ENCODE measurements at regions not wholly inside any gene's neighbourhood (a gene's known extent, or its start where the extent isn't known, plus 50 kb on each side); places are given as distances from the start of the nearest gene placed in this dataset.

DNA sequence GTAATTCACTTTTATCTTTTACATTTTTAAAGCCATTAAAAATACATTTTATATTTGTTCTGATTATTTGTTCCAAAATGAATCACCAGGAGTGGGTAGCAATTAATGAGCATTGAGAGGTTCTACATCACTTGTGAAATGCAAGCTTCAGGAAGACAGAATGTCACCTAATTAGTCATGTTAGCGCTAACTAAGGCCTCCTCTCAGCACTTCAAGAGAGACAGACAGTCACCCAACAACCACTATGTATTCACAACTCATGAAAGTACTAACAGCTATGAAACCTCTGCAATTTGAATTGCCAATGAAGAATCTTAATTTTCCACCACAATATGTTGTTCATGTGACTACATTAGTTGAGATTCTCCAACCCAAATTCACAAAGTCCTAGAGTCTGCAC, 611.0 kb downstream of the KCNJ3 start:
- DNase-seq (ENCODE audit: low read depth, low spot score), result no peak

DNA sequence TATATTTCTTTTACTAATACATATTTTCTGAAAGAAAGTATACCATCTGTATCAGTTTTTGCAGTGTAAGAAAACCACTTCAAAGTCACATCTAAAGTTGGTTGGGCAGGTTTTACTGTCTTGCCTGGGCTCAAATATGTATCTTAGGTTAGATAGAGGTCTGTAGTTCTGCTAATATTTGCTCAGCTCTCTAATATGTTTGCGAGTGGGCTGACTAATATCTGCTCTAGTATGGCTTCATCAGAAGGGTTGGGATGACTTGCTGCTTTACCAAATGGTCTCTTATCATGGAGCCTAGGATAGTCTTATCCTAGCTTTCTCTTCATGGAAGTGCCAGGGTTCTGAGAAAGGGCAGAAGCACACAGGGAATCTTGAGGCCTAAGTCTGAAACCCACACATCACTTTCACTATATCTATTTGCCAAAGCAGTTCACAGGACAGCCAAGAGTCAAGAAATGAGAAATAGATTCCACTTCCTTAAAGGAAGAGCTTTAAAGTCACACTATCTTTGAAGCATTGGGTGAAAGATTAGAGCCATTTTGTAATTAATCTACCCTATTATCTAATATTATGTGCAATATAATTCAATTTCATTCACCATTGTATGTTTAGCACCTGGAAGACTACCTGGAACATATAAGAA, 610.0 kb downstream of the KCNJ3 start:
- no peak for DNase-seq (ENCODE audit: low read depth, low spot score)

DNA sequence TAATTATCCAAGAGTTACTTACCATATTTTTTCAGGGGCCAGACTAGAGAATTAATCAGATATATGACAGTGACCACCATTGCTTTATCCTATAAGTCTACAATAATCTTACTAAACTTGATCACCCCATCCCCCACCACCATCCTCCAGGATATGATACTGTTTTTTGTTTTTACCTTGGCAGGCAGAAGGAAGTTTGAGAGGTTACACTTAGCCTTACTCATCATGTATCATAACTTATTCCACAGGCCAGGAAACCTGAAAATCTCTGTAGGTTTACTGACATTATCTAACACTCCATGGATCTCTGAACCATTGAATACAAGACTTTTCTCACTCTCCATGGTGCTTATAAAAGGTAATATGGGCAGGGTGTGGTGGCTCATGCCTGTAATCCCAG, 602.7 kb downstream of the KCNJ3 start:
- DNase-seq (ENCODE audit: low read depth, low spot score), result no peak

DNA sequence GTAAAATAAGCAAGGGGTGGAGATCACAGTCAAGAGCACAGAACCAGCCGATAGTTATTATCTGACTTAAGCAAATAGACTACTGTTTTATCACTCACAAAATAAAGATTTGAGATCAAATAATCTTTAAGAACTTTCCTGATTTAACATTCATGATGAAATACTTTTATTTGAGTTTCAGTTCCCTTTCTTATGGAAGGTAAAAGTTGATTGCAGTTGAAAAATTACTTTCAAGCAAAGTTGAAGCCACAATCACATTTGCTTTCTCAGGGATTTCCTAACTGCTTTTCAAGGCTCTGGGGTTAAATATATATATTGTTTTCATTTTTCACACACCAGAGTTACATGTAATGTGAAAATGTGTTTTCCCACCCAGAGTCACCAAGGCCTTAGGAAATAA, 599.5 kb downstream of the KCNJ3 start:
- DNase-seq (ENCODE audit: low read depth, low spot score), result no peak

DNA sequence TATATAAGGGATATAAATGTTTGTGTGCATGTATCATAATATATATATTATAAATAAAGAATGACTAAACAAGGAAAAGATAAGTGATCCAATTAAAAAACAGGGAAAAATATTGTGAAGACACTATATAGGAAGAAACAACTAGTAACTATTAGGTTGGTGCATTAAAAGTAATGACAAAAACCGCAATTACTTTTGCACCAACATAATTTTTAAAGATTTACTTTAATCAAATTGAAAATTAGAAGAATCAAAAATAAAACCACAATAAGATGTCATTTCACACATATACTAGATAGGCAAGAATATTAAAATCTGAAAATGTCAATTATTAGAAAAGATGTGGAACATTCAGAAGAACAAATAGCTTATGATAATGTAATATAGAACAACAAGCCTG, 595.9 kb downstream of the KCNJ3 start:
- no peak for DNase-seq (ENCODE audit: low read depth, low spot score)

DNA sequence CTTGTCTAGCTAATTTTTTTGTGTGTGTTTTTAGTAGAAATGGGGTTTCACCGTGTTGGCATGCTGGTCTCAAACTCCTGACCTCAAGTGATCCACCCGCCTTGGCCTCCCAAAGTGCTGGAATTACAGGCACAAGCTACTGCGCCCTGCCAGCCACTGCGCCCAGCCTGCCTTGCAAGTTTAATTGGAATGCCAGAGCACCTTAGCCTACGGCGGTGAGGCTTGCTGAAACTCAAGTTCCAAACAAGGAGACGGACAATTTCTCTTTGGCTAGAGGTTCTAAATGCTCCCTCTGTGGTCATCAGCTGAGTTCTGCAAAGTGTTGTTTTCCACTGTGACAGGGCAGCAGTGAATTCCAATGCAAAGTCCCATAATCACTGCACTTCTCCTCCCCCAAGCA, 583.4 kb downstream of the KCNJ3 start:
- peak; percentile 7 for DNase-seq (ENCODE audit: low read depth, low spot score)

DNA sequence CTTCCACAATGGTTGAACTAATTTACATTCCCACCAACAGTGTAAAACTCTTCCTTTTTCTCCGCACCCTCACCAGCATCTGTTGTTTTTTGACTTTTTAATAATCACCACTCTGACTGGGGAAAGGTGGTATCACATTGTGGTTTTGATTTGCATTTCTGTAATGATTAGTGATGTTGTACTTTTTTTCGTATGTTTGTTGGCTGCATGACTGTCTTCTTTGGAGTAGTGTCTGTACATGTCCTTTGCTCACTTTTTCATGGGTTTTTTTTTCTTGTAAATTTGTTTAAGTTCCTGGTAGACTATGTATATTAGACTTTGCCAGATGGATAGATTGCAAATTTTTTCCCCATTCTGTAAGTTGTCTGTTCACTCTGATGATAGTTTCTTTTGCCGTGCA, 574.8 kb downstream of the KCNJ3 start:
- no peak for DNase-seq (ENCODE audit: low read depth, low spot score)

DNA sequence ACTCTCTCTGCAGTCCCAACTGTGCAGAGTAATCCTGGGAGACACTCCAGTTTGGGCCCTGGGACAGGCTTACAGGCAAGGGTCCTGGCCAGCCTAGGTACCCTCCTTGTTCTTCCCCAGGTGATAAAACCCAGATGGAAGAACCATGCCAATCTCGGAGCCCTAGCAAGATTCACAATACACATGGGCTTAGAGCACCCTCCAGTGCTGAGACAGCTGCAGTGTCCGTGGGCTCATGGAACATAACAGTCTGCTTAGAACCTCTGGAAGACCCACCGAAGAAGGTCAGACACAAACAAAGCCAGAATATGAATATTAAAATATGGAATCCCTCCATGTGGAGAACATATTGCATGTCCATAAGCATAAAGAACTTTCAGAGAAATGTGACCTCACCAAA, 568.1 kb downstream of the KCNJ3 start:
- peak; percentile 22 for DNase-seq (ENCODE audit: low read depth, low spot score)

DNA sequence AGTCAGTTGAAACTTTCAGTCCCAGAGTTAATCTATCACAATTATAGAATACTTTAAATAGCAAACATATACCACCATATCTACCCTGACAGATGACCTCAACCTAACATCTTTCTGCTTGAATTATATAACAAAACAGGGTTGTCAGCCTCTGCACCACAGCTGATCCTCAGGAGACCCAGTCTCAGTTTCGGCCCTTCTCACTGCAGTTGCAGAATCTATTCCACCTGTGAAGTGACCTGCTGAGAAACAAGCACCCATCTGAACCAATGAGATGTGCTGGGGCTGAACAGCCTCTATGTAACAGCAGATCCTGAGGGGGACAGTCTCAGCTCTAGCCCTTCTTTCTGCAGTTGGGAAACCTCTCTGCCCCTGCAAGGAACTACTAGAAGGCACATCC, 567.6 kb downstream of the KCNJ3 start:
- DNase-seq (ENCODE audit: low read depth, low spot score), result no peak

DNA sequence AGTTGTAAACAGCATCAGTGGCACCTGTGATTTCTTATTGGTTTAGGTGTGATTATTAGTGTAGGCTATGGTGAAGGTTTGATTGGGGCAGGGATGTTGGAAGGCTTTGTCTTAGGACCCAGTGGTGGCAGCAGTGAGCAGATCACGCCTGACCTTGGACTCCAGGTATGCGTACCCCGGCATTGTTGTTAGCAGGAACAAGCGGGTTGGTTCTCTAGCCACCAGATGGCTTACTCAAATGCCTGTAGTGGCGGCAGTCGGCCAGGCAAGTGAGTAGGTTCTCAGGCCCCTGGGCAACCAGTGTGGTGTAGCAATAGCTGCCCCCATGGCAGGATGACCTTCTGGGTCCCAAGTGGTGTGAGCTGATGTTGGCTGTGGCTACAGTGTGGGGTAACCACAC, 558.3 kb downstream of the KCNJ3 start:
- DNase-seq (ENCODE audit: low read depth, low spot score), result peak; percentile 45

DNA sequence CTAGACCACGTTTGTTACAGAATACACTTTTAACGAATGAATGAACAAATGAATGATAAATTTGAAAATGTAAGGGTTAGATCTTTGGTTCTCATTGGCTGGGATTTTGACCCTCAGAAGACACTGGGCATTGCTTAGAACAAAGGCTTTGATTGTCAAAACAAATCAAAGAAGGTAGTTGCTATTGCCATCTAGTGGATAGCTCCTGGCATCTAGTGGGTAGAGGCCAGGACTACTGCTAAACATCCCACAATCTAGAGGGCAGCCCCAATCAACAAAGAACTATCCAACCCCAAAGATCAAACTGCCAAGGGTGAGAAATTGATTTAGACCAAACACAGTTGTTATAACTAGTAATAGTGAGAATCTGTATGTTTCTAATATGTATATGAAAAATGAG, 552.3 kb downstream of the KCNJ3 start:
- no peak for DNase-seq (ENCODE audit: low read depth, low spot score)

DNA sequence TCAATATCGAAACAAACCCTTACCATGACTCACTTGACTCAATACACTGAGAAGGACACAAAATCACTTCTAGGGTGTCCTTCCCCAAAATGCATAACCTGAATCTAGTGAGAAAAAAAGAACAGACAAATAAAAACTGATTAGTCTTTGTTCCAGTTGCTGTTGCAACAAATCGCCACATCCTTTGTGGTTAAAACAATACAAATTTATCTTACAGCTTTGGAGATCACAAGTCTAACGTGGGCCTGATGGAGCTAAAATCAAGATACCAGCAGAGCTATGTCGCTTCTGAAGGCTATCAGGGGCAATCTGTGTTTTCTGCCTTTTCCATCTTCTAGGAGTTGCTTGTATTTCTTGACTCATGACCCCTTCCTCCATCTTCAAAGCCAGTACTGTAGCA, 541.7 kb downstream of the KCNJ3 start:
- no peak for DNase-seq (ENCODE audit: low read depth, low spot score)

DNA sequence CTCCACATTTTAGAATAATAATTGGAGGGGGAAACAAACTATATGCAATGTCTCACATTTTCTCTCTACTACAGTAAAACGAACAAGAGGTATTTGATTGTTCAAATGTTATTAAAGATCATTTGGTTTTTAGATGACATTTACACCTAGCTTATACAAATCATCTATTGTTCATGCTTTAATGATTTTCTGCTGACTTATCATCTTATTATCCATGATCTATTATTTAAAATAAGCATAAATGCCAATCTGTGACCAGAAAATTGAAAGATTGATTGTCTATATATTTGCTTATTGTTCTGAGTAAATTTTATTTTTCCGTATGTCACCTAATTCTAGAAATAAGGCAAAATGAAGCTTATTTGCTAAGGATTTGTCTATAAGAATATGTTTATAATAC, 537.2 kb downstream of the KCNJ3 start:
- no peak for DNase-seq (ENCODE audit: low read depth, low spot score)

DNA sequence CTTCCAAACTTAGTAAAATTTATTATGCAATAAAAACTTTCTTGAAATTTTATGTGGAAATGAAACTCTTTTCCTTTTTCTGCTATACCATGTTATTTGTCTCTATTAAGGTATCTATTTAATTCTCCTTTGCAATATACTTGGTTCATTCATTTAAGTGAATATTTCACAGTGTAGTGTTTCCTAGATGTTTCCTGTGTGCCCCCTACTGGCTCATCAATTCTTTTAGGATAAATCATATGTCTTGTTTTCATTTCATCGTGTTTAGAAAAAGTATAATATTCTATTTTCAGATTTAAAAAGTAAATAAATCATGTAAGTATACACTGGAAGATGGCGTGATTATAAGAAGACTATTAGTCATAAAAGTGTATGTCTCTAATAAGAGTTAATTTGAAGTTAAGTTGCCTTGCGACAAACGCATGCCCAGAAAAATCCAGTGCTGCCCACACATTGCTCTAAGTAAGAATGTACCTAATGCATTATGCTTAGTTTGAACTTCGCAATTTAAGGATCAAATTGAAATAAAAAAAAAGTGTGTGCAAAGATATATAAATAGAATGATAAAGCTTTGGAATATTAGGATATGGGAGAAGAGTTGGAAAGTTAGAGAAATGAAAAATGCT, 525.4 kb downstream of the KCNJ3 start:
- DNase-seq (ENCODE audit: low read depth, low spot score), result no peak

DNA sequence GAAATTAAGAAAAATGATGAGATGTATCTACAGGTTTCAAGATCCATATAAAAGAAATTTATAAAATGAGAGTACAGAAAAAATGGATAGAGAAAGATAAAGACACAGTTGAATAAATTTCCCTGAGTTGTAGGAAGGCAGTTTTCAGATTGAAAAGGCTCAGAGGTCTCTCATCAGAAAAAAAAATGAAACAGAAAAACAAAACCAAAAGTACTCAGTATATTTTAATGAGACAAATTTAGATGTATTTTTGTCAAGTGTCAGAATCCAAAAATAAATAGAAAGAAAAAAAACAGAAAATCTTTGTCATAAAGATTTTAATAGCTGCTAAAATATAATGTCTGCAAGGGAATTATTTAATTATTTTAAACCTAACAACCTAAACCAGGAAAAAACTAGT, 520.5 kb downstream of the KCNJ3 start:
- no peak for DNase-seq (ENCODE audit: low read depth, low spot score)

DNA sequence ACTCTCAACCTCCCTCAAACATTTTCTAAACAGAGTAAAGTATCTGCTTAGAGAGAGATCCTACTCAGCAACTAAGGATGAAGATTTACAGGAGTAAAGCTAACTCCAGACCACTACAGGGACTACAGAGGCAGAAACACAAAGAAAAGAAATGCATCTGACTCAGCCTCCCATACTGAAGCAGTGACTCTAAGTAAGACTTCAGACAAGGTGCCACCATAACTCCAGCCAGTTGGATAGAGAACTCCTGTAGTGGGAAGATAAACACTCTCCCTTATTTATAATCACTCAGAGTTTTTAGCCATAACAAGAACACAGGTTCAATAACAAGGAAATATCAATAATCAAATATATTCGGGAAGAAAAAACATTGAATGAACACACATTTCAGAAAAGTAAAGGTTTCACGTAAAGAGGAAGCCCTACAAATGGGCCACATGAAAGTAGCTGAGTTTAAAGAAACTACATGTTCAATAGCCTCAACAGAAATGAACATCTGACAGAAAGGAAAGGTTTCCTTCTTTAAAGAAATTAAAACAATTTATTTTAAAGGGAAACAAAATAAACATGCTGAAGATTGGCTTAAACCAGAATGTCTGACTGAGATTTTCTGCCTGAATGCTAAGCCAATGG, 519.9 kb downstream of the KCNJ3 start:
- DNase-seq (ENCODE audit: low read depth, low spot score), result no peak

DNA sequence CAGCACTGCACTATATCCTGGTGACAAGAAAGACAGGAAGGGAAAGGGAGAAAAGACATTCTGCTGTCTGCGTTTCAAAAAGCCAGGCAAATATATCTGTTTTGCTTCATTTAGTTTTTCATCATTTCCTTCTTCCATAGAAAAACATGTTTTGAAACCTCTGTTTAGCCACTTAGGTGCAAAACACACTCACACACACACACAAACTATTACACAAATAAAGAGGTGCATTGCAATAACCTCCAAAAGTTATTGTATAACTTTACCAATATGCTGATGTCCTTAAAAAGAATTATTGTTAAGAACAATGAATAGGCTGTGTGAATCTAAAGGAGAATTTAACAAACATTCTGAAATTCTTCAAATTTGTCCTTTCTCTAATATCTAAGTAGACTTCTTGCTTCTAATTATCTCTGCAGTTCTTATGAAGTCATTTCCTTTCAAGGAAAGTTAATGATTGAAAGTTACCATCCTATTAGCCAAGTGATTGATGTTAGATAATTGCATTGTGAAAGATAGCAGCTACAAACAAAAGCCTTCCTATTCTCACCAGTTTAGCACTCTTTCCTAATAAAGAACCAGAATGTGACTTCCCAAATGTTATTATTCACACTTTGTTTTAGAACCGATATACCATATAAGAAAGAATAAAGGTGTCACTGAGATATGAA, 516.7 kb downstream of the KCNJ3 start:
- DNase-seq (ENCODE audit: low read depth, low spot score), result no peak

DNA sequence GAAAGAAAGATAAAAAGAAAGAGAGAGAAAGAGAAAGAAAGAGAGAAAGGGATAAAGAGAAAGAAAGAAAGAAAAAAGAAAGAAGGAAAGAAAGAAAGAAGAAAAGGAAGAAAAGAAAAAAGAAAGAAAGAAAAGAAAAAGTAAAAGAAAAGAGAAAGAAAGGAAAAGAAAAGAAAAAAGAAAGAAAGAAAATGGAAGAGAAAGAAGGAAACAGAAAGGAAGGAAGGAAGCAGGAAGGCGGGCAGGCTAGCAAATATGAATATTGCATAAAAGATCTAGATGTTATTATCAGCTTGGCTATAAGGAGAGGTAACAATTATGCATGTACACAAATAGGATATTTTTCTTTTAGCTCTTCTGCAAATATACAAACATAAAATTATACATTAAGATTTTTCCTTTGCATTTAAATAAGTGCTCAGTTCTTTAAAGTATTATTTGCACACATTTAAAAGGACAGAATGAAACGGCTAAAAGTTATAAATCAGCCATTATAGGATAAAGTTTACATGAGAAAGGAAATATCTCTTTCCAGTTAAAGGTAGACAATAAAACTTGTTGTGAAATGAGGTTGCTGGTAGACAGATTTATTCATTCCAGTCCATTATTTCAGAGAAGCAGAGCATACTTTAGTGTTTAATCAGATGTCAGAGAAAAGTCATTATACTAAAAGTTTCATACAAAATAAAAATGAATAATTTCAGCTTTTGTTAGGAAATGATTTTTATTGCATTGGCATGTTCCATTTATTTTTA, 511.4 kb downstream of the KCNJ3 start:
- DNase-seq (ENCODE audit: low read depth, low spot score), result no peak

DNA sequence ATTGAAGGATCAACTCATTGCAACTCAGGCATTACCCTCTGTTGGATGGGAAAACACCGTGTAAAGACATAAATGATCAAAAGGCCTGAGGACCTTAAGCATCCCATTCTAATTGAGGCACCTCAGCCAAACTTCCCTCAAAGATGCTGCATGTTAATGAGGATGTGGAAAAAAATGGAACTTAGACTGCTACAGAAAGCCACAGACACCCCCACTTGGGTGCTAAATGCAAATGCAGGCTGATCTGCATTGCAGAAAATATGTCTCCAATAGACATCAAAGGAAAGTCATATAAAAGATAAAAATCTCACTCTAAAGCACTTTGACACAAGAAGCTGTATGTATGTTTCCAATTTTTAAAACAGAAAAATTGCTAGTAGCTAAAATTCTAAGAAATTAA, 504.7 kb downstream of the KCNJ3 start:
- no peak for DNase-seq (ENCODE audit: low read depth, low spot score)

DNA sequence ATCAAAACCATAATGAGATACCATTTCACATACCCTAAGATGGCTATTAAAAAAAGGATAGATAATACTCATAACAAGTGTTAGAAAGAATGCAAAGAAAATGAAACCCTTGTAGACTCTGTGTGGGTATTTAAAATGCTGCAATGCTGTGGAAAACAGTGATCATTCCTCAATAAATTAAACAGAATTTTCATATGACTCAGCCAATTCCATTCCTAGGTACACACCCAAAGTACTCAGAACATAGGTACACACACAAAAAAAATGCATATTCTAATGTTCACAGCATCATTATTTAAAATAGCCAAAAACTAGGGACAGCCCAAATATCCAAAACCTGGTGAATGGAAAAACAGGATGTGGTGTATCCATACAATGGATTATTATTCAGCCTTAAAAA, 502.3 kb downstream of the KCNJ3 start:
- no peak for DNase-seq (ENCODE audit: low read depth, low spot score)

DNA sequence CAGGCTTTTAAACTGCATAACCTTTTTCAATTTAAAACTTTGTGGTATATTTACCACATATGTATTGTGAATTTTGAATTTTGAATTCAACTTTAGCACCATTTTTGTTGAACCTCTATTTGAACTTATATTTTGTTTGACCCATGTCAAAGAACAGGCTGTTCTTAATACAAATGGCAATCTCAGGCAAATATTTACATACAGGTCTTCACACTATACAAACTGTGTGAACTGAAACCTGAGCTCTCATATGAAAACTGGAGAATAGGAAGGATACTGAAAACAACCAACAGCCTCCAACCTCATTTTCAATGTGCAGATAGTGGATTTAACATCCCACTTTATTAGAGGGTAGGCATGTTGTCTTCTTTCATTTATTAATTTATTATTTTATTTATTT, 491.8 kb downstream of the KCNJ3 start:
- no peak for DNase-seq (ENCODE audit: low read depth, low spot score)

DNA sequence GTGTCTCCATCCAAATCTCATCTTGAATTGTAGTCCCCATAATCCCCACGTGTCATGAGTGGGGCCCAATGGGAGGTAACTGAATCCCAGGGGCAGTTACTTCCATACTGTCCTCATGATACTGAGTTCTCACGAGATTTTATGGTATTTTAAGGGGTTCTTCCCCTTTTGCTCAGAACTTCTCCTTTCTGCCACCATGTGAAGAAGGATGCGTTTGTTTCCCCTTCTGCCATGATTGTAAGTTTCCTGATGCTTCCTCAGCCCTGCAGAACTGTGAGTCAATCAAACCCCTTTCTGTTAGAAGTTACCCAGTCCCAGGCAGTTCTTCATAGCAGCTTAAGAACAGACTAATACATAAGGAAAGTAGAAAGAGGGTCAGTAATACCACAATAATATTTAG, 480.4 kb downstream of the KCNJ3 start:
- no peak for DNase-seq (ENCODE audit: low read depth, low spot score)

Measured in ELF-1 (cell line).